COR-L47 (cell line): ENCODE measurements at regions not wholly inside any gene's neighbourhood (a gene's known extent, or its start where the extent isn't known, plus 50 kb on each side); places are given as distances from the start of the nearest gene placed in this dataset.

Experiments
- DNase-seq: peaks from one replicate; lab custom pipeline; 2025; lab: John Stamatoyannopoulos, UW

GRCh38 chr18:33517950-33518349, 60.1 kb upstream of the ASXL3 start:
- DNase-seq = no peak

DNA sequence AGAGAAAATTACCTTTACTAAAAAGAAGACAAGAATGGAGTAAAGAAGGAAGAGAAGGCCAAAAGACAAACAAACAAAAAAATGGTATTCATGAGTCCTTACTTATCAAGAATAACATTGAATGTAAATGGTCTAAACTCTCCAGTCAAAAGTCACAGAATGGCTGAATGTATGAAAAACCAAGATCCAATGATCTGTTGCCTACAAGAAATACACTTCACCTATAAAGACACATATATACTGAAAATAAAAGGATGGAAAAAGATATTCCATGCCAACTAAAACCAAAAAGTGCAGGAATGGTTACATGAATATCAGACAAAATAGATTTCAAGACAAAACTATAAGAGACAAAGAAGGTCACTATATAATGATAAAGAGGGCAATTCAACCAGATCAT, 65.0 kb upstream of the ASXL3 start:
- no peak for DNase-seq

DNA sequence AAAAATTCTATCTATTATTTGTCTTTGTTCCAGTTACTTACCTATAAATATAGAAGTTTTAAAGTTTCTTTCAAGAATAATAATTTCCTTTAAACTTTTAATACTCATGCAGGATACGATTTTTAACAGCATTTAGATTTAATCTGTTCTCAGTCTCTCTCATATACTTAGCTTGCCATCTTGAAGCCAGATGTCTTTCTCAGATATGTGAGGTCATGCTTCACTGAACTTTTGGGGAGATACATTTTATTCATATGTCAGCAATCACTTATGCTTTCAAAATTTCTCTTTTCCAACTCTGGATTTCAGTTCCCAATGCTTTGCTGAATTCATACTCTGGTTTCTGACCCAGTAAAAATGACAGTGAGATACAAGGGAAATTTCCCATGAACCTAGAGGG, 66.5 kb upstream of the CCDC178 start:
- no peak for DNase-seq

GRCh38 chr18:33505798-33506197, 65.3 kb upstream of the CCDC178 start:
- no peak for DNase-seq

- DNase-seq = no peak
Measured at GRCh38 chr18:33505297-33505696, 64.8 kb upstream of the CCDC178 start.

- DNase-seq = peak; percentile 74
Measured at GRCh38 chr18:33495278-33495677, 54.8 kb upstream of the CCDC178 start.
